ENCODE measurements at regions not wholly inside any gene's neighbourhood (a gene's known extent, or its start where the extent isn't known, plus 50 kb on each side); places are given as distances from the start of the nearest gene placed in this dataset.
A peak's percentile ranks its signal among the peaks of the same experiment; 100 is the strongest.

DNA sequence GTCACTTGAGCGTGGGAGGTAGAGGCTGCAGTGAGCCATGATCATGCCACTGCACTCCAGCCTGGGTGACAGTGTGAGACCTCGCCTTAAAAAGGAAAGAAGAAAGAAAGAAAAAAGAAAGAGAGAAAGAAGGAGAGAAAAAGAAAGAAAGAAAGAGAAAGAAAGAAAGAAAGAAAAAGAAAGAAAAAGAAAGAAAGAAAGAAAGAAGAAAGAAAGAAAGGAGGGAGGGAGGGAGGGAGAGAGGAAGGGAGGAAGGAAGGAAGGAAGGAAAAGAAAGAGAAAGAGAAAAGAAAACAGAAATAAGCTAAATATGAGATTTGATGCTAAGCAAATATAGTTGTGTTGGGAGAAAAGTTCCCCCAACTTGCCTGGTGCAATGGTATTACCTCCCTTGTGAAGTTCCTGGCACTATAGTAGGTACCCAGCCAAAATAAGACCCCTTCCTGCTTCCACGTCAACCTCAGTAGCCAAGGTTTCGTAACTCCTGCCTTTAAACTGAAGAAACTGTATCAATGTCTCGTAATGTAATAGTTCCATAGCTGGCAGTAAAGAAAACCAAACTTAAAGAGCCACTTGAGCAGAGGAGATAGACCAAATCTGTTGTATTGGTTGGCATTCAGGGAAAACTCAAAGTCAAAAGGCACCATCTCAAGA is 88.1 kb upstream of the HNRNPU start:
- Histone ChIP-seq H3K36me3 (replicated peaks; ENCODE audit: insufficient read depth, low read depth) (no peaks in the 10 kb centered on the region), H3K4me3 (no peak overlapping the region), H4K20me1 (ENCODE audit: insufficient read depth, poor library complexity, severe bottlenecking) (no peaks in the 10 kb centered on the region), H3K4me1 (ENCODE audit: insufficient read depth) (peaks cover 4% of the 10 kb centered on the region), H3K27ac (peak overlapping the region; percentile 78), H2AFZ (peak overlapping the region; percentile 18), H3K9me2 (replicated peaks; ENCODE audit: insufficient read depth) (no peaks in the 10 kb centered on the region), H3K27me3 (no peaks in the 10 kb centered on the region), H3K9me3 (ENCODE audit: low read depth) (no peaks in the 10 kb centered on the region), H3K4me2 (no peak overlapping the region), H3K79me2 (no peaks in the 10 kb centered on the region)
- WGBS (ENCODE audit: low lambda C conversion rate, missing lambda C conversion rate) = 97% methylated on average over 5 of the region's 5 CpGs
- TF ChIP-seq EZH2phosphoT487 (IDR thresholded peaks at IDR 0.05; ENCODE audit: low read depth, severe bottlenecking, unreplicated experiment) (no peak), EZH2 (IDR thresholded peaks at IDR 0.05; ENCODE audit: borderline replicate concordance) (no peak), CTCF (IDR thresholded peaks at IDR 0.05; ENCODE audit: poor library complexity) (no peak)
- no peak for DNase-seq (ENCODE audit: low spot score)

- no peak overlapping the region for H3K27ac ChIP-seq
- WGBS (ENCODE audit: low lambda C conversion rate, missing lambda C conversion rate) = 95% methylated on average over 4 of the region's 4 CpGs
- H3K79me2 ChIP-seq = no peaks in the 10 kb centered on the region
- H3K9me2 ChIP-seq (replicated peaks; ENCODE audit: insufficient read depth) = no peaks in the 10 kb centered on the region
- DNase-seq (ENCODE audit: low spot score) = no peak
- no peaks in the 10 kb centered on the region for H3K36me3 ChIP-seq (replicated peaks; ENCODE audit: insufficient read depth, low read depth)
- TF ChIP-seq CTCF (IDR thresholded peaks at IDR 0.05; ENCODE audit: poor library complexity) (no peak), EZH2 (IDR thresholded peaks at IDR 0.05; ENCODE audit: borderline replicate concordance) (no peak)
- H3K4me2 ChIP-seq = no peak overlapping the region
- H3K4me1 ChIP-seq (ENCODE audit: insufficient read depth) = peaks cover 2% of the 10 kb centered on the region
- H3K4me3 ChIP-seq = no peak overlapping the region
- H3K9me3 ChIP-seq (ENCODE audit: low read depth) = no peaks in the 10 kb centered on the region
- no peaks in the 10 kb centered on the region for H4K20me1 ChIP-seq (ENCODE audit: insufficient read depth, poor library complexity, severe bottlenecking)
- no peak overlapping the region for H2AFZ ChIP-seq
- H3K27me3 ChIP-seq = no peaks in the 10 kb centered on the region
Measured at GRCh38 chr1:244948416-244948815, 84.1 kb upstream of the HNRNPU start.

- TF ChIP-seq EZH2 (IDR thresholded peaks at IDR 0.05; ENCODE audit: borderline replicate concordance) (no peak), EZH2phosphoT487 (IDR thresholded peaks at IDR 0.05; ENCODE audit: low read depth, severe bottlenecking, unreplicated experiment) (no peak)
- Histone ChIP-seq H3K4me1 (ENCODE audit: insufficient read depth) (no peaks in the 10 kb centered on the region), H3K9me2 (replicated peaks; ENCODE audit: insufficient read depth) (no peaks in the 10 kb centered on the region), H3K27me3 (no peaks in the 10 kb centered on the region), H3K4me2 (no peak overlapping the region), H3K27ac (no peak overlapping the region), H3K9me3 (ENCODE audit: low read depth) (no peaks in the 10 kb centered on the region), H2AFZ (no peak overlapping the region), H3K79me2 (no peaks in the 10 kb centered on the region), H4K20me1 (ENCODE audit: insufficient read depth, poor library complexity, severe bottlenecking) (no peaks in the 10 kb centered on the region), H3K36me3 (replicated peaks; ENCODE audit: insufficient read depth, low read depth) (no peaks in the 10 kb centered on the region), H3K4me3 (no peak overlapping the region)
- no peak for DNase-seq (ENCODE audit: low spot score)
- WGBS (ENCODE audit: low lambda C conversion rate, missing lambda C conversion rate) = 82% methylated on average over 3 of the region's 3 CpGs
Measured at GRCh38 chr1:244945109-244945671, 80.8 kb upstream of the HNRNPU start.

DNA sequence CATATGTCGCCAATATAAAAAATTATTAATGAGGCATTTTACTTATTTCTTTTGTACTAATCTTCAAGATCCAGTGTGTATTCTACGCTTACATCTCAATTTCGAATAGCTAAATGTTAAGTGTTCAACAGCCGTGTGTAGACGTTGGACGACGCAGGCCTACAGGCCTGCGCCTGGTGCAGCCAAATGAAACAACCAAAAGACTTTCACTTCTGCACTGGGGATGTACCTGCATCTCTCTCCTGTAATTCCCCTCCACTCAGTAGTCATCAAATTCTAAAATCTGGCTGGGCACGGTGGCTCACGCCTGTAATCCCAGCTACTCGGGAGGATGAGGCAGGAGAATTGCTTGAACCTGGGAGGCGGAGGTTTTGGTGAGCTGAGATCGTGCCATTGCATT is 76.8 kb upstream of the HNRNPU start:
- H3K27ac ChIP-seq = no peak overlapping the region
- no peak overlapping the region for H3K4me3 ChIP-seq
- H3K79me2 ChIP-seq = no peaks in the 10 kb centered on the region
- H3K4me1 ChIP-seq (ENCODE audit: insufficient read depth) = no peaks in the 10 kb centered on the region
- H3K36me3 ChIP-seq (replicated peaks; ENCODE audit: insufficient read depth, low read depth) = no peaks in the 10 kb centered on the region
- no peaks in the 10 kb centered on the region for H3K9me3 ChIP-seq (ENCODE audit: low read depth)
- 96% methylated on average over 13 of the region's 13 CpGs for WGBS (ENCODE audit: low lambda C conversion rate, missing lambda C conversion rate)
- H2AFZ ChIP-seq = no peak overlapping the region
- TF ChIP-seq CTCF (IDR thresholded peaks at IDR 0.05; ENCODE audit: poor library complexity) = no peak
- H3K27me3 ChIP-seq = no peaks in the 10 kb centered on the region
- no peak for DNase-seq (ENCODE audit: low spot score)
- H3K4me2 ChIP-seq = no peak overlapping the region
- no peaks in the 10 kb centered on the region for H4K20me1 ChIP-seq (ENCODE audit: insufficient read depth, poor library complexity, severe bottlenecking)
- no peaks in the 10 kb centered on the region for H3K9me2 ChIP-seq (replicated peaks; ENCODE audit: insufficient read depth)

Data from hepatocyte (in vitro differentiated cells).